Body of pancreas (tissue), 4 donors: ENCODE measurements at regions not wholly inside any gene's neighbourhood (a gene's known extent, or its start where the extent isn't known, plus 50 kb on each side); places are given as distances from the start of the nearest gene placed in this dataset.

Source experiments
- POLR2A ChIP-seq, 3 donors: fragments of 450-650 bp; IDR thresholded peaks; one replicate each; pipeline ENCODE4 v1.6.1; 2016; ENCODE audit warnings: antibody characterized with exemption in 3 of 3, mild to moderate bottlenecking in 2 of 3
- TF ChIP-seq, protein P1 (sequence below), 7 experiments: fragments of 450-650 bp in 4 of 7; fragments of 200-600 bp in 3 of 7; sonication (generic) in 3 of 7; IDR thresholded peaks; one replicate each; pipeline ENCODE4 v1.5.1; 2016 to 2019; ENCODE audit warnings: antibody characterized with exemption in 7 of 7

DNA sequence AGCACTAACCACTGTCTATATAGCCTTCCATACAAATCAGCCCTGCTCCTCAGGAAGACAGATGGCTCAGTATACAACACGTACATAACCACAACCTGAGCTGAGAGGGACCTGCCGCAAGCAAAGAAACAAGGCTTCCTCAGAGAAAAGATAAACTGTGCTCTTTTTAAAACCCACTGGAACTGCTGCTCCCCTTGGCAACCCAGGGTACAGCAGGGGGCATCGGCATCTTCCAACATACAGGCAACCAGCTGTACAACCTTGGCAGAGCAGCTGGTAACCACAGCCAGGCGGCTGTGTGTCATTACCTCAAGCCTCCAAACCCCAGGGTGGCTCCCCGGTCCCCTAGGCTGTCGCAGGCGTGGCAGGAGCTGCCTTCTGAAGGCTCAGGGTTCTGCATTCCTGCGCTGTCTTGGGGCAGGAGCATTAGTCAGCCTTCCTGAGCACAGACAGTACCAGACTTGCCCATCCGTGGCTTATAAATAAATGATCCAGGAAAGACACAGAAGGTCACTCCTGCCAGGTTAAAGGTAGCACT lies 249.5 kb downstream of the ADGRG6 start:
- TF ChIP-seq, protein P1, sequence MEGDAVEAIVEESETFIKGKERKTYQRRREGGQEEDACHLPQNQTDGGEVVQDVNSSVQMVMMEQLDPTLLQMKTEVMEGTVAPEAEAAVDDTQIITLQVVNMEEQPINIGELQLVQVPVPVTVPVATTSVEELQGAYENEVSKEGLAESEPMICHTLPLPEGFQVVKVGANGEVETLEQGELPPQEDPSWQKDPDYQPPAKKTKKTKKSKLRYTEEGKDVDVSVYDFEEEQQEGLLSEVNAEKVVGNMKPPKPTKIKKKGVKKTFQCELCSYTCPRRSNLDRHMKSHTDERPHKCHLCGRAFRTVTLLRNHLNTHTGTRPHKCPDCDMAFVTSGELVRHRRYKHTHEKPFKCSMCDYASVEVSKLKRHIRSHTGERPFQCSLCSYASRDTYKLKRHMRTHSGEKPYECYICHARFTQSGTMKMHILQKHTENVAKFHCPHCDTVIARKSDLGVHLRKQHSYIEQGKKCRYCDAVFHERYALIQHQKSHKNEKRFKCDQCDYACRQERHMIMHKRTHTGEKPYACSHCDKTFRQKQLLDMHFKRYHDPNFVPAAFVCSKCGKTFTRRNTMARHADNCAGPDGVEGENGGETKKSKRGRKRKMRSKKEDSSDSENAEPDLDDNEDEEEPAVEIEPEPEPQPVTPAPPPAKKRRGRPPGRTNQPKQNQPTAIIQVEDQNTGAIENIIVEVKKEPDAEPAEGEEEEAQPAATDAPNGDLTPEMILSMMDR (IDR thresholded peaks at IDR 0.05) = no peak
- no peak for TF ChIP-seq POLR2A (IDR thresholded peaks at IDR 0.05)
